Left hindlimb (tissue), 1 donor: ENCODE measurements at regions not wholly inside any gene's neighbourhood (a gene's known extent, or its start where the extent isn't known, plus 50 kb on each side); places are given as distances from the start of the nearest gene placed in this dataset.
"Not testable (repeated sequence)": the region's sequence is repeated elsewhere in the genome, so short reads cannot be mapped to it uniquely, and the experiment has no call there.

ENCODE experiments used
- DNase-seq: peaks from one replicate; pipeline ENCODE4 v3.0.0-alpha.2; 2018

DNA sequence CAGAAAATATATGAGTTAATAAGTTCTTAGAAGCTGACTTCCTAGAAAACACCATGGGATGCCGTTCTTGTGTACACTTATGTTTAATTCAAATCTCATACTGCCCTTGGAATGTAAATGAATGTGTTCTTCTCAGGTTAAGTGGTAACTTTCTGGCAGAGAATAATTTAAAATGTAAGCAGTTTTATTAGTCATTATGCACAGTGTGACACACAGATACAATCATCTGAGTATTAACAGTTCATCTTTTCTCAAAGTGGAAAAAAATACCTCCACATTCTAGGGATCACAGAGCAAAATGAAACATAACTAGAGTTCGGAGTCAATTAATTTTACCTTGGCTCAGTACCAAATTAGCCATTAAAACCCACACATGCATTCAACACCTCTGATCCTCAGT is 508.1 kb downstream of the CDH9 start:
- DNase-seq, result no peak

GRCh38 chr5:26519245-26519644 is 519.1 kb downstream of the CDH9 start:
- DNase-seq, result no peak

DNA sequence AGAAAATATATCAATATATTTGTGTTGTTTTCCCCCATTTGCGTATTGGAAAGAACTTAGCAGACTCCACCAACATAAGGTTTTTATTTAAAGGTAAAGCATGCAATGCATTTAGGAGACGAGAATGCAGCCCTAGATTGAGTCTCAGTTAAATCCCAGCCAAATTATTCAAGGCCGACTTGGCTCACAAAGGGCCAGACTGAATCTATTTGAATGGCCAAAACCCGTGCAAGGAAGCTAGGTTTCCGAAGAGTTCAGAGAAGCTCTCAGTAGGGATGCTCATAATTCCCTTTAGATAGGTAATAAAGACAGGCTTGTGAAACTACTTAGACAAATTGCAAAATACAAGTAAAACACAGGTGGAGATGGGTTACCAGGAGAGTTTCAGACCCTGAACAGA is 520.3 kb downstream of the CDH9 start:
- no peak for DNase-seq

- no peak for DNase-seq
Measured at GRCh38 chr5:26498972-26499371, 539.4 kb downstream of the CDH9 start.

DNA sequence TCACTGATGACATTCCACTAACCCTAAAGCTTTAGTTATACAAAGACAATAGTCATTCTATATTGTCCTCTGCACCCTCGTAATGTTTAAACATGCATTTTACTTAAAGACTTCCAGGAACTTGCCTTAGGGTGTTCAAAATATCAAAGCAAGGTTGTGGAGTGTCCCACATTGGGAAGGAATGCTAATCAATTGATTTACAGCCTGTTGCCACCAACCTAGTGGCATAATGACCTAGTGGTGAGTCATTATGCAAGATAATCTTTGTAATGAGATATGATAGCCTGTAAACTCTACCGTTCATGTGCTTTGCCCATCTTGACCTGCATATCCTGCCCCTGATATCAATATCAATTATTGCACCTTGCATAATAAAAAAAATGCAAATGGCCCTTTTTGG is 542.9 kb downstream of the CDH9 start:
- DNase-seq, result no peak

GRCh38 chr5:26492906-26493459 is 545.4 kb downstream of the CDH9 start:
- no peak for DNase-seq

DNA sequence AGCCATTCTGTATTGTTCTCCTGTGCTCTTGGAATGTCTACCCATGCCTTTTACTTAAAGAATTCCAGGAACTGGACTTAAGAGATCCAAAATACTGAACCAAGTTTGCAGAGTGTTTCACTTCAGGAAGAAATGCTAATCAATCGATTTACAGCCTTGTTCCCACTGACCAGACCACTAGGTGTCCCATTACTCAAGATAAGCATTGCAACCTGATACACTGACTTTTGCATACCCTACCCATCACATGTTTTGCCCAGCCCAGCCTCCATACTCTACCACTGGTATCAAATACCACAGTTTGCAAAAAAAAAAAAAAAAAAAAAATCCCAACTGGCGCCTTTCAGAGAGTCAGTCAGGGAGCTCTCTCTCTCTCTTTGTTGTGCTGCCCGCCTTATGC is 550.8 kb downstream of the CDH9 start:
- DNase-seq, result no peak

- no peak for DNase-seq
Measured at GRCh38 chr5:26486631-26487030, 551.8 kb downstream of the CDH9 start.

DNA sequence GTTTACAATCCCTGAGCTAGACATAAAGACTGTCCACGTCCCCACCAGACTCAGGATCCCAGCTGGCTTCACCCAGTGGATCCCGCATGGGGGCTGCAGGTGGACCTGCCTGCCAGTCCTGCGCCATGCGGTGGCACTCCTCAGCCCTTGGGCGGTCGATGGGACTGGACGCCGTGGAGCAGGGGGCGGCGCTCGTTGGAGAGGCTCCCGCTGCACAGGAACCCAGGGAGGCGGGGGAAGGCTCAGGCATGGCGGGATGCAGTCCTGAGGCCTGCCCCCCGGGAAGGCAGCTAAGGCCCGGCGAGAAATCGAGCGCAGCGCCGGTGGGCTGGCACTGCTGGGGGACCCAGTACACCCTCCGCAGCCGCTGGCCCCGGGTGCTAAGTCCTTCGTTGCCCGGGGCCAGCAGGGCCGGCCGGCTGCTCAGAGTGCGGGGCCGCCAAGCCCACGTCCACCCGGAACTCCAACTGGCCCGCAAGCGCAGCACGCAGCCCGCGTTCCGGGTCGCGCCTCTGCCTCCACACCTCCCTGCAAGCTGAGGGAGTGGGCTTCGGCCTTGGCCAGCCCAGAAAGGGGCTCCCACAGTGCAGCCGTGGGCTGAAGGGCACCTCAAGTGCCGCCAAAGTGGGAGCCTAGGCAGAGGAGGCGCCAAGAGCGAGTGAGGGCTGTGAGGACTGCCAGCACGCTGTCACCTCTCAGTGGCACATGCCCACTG is 553.1 kb downstream of the CDH9 start:
- not testable (repeated sequence) for DNase-seq

DNA sequence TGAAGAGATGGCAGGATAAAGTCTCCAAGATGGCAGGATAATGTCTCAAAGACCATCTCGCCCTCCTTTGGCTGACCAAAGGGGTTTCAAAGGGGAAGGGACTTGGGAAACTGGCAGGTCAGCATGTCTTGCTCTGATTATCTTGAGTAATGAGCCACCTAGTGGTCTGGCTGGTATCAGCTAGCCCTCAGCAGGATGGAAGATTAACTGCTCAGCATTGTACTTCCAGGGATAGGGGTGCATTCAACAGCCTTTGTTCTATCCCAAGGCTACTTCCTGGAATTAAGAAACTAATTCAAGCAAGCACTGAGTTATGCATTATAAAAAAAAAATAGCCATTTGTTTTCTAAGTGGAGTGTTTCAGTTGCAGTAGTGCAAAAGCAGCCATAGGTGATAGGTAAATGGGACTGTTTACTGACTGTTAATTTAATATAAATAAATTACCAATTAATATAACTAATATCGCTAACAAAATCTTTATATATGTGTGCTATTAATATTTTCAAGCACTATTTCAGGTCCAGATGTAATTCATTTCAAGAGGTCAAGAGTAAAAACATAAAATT is 555.5 kb downstream of the CDH9 start:
- DNase-seq, result peak; percentile 36

- no peak for DNase-seq
Measured at GRCh38 chr5:26482076-26482809, 556.1 kb downstream of the CDH9 start.

DNA sequence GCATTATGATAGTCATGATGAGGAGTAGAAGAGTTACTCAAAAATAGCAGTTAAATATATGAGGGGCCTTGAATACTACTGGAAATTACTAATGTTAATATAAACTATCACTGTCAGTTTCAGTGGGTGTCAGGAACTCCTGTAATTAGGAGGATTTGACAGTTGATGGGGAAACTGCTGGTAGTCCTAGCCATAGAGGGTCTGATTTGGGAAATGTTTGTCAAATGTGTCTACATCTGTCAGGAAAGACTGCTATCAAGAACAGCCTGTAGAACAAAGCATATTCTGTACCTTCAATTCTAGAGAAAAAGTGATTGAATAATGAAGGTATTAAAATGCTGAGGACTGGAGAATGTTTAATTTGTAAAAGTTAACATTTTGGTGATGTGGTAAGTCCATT is 567.9 kb downstream of the CDH9 start:
- DNase-seq, result no peak

DNA sequence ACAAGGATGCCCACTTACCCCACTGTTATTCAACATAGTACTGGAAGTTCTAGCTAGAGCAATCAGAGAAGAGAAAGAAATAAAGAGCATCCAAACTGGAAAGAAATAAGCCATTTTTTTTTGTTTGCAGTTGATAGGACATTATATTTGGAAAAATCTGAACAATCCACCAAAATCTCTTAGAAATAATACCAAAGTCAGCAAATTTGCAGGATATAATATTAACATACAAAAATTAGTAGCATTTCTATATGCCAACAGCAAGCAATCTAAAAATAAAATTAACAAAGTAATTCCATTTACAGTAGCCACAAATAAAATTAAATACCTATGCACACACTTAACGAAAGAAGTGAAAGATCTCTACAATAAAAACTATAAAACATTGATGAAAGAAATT is 599.3 kb downstream of the CDH9 start:
- DNase-seq, result no peak

DNA sequence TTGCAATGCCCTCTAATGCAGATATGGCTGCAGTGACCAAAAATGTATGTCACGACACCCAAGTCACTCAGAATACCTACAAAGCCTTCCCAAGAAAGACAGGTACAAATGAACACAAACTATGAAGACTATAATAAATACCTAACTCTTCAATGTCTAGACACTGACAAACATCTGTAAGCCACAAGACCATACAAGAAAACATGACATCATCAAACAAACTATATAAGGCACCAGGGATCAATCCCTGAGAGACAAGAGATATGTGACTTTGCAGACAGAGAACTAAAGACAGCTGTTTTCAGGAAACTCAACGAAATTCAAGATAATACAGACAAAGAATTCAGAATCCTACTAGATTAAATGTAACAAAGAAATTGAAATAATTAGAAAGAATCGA is 603.7 kb downstream of the CDH9 start:
- no peak for DNase-seq

DNA sequence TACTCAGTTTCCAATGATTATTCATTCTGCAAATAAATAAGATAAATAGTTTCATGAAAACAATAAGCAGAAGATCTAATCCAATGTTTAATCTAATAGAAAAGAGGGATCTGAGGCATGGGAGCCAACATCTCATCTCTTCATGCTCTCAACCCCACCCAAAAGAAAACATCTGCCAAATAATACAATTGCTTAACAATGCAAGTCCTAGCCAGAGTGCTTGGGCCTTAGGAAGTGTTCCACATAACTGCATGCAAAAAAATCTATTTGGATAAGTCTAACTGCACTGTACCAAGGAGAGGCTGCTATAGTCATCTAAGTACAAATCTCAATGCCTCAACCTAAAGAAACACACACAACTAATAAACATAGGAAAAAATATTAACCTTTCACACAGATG is 606.0 kb downstream of the CDH9 start:
- DNase-seq, result no peak

DNA sequence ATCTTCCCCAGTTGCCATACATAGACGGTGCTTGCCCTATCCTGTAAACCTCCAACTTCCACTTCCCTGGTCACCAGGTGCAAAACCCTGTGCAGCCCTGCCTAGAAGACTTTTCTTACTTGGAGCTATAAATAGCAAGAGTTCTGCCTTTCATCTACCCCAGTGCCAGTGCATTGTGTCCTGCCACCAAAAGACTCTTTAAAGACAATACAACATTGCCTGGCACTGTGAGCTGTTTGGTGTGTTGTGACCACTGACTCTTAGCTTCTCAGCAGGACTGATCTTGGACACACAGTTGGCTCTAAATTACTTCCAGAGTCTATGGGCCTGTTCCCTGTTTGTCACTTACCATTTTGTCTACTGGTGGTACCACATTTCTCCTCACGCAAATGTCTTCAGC is 608.1 kb downstream of the CDH9 start:
- DNase-seq, result no peak

GRCh38 chr5:26427281-26427680 is 611.1 kb downstream of the CDH9 start:
- DNase-seq, result no peak

- DNase-seq, result no peak
Measured at GRCh38 chr5:26419987-26420386, 618.4 kb downstream of the CDH9 start.

DNA sequence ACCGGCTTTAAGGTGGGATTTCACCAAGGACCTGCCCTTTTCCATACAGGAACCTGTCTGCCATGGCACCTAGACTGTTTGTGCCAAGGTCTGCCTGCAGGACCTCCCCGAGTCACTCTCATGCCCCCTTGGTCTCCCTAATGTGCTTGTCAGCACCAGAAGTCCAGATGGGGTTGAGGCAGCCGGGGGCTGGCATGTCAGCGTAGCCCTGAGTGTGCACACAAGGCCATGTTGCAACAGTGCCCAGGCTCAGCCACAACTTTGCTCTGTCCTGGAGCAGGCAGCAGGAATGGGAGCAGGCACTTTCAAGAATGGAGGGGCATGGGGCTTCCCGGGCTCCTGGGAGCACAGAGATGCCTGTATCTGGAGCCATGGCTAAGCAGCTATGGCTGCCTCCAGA is 621.5 kb downstream of the CDH9 start:
- DNase-seq, result no peak

DNA sequence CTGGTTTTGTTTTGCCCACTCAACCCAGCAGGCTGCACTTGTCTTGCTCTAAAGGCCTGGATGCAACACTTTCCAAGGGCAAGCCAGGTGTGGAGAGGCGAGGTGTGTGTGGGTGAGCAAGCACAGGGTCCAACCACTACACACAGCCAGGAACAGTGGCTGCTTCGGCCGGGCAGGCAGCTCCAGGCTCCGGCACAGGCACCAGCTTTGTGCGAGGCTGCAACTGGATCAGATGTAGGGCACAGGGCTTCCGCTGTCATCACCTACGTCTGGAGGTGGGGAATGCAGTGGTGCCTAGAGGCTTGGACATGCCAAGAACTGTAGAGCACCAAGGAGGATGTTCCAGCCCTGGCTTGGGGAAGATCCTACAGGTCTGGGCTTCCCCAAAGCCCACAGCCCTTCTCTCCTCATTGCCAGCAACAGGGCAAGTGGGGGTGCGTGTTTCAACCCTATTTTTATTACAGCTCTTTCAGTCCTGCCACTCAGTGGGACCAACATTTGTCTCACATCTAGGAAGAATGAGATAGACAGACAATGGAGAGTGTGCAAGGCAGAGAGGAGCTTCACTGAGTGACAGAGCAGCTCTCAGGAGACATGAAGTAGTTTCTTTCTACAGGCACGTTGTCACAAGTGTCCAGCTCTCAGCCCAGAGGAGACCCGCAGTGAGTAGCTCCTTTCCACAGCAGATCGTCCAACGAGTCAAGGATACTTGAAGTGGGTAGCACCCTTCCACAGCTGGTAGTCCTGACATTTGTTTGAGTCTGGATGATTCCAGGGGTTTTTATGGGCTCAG is 622.2 kb downstream of the CDH9 start:
- no peak for DNase-seq

DNA sequence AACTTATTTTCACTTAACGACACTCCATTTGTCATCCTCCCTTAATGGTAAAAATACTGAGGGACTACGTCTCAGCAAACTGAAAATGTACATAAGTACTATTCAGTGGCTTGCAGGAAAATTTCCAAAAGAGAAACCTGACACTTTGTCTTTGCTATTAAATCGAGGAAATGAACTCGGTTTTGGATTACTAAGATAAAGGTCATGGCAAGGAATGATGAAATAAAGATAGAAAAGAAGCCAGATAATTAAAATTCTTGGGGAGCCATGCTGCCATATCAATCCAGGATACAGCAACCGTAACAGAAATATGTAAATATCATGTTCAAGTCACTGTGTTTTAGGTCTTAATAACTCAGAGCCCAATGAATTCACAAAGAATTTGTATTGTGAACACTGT is 647.8 kb downstream of the CDH9 start:
- DNase-seq, result no peak

- DNase-seq, result no peak
Measured at GRCh38 chr5:26388976-26389375, 649.4 kb downstream of the CDH9 start.

DNA sequence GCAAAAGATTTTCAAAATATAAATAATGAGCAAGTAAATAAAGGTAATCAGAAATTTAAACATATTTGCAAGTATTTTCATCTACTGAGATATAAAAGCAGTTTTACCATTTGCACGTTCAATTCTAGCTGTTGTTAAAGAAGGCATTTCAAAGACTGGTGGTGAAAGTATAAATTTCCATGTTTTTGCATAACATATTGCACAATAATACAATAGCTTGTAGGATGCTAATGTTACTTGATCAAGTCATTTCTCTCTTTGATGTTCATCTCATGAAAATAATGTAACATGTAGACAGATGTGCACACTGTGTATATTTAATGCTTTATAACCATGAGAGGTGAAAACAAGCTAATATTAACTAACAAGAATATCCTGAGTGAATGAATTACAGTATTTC is 651.9 kb downstream of the CDH9 start:
- no peak for DNase-seq
